ENCODE measurements at regions not wholly inside any gene's neighbourhood (a gene's known extent, or its start where the extent isn't known, plus 50 kb on each side); places are given as distances from the start of the nearest gene placed in this dataset.

- no peak for TF ChIP-seq RCOR1 (IDR thresholded peaks at IDR 0.05; ENCODE audit: low read length)
- no peak for TF ChIP-seq REST (IDR thresholded peaks at IDR 0.05; ENCODE audit: low read depth, low read length)
- no peak for TF ChIP-seq POLR2AphosphoS5 (IDR thresholded peaks at IDR 0.05; ENCODE audit: low read depth, low read length)
- no peak for TF ChIP-seq CTCF (IDR thresholded peaks at IDR 0.05)
- TF ChIP-seq RAD21 (IDR thresholded peaks at IDR 0.05; ENCODE audit: low read length): no peak
These were observed 718.5 kb upstream of the ANO3 start for GRCh38 chr11:25613451-25613850.

Data from SK-N-SH (cell line).